ENCODE measurements at regions not wholly inside any gene's neighbourhood (a gene's known extent, or its start where the extent isn't known, plus 50 kb on each side); places are given as distances from the start of the nearest gene placed in this dataset.

DNA sequence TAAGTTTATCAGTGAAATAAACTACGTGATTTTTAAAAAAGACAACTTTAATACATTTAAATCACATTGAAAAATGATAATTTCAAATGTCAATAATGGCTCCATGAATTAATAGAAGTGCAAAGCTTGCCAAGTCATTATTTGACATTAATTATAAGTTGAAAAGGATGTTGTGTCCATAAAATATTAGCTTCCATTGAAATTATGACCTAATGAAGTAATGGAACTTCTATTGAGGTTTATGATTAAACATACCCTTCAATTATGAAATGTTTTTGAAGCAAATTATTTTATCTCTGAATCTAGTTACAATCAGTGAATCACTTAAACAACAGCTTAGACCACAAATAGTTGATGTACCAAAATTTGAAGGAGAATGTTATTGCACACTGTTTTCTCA is 144.2 kb downstream of the SLITRK6 start:
- TF ChIP-seq, protein P1, sequence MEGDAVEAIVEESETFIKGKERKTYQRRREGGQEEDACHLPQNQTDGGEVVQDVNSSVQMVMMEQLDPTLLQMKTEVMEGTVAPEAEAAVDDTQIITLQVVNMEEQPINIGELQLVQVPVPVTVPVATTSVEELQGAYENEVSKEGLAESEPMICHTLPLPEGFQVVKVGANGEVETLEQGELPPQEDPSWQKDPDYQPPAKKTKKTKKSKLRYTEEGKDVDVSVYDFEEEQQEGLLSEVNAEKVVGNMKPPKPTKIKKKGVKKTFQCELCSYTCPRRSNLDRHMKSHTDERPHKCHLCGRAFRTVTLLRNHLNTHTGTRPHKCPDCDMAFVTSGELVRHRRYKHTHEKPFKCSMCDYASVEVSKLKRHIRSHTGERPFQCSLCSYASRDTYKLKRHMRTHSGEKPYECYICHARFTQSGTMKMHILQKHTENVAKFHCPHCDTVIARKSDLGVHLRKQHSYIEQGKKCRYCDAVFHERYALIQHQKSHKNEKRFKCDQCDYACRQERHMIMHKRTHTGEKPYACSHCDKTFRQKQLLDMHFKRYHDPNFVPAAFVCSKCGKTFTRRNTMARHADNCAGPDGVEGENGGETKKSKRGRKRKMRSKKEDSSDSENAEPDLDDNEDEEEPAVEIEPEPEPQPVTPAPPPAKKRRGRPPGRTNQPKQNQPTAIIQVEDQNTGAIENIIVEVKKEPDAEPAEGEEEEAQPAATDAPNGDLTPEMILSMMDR (IDR thresholded peaks at IDR 0.05; ENCODE audit: low read depth, low read length), result no peak
- no peak overlapping the region for H3K4me3 ChIP-seq (ENCODE audit: low read depth, low read length)

GRCh38 chr13:85654227-85654626 is 145.0 kb downstream of the SLITRK6 start:
- TF ChIP-seq, protein P1 (IDR thresholded peaks at IDR 0.05; ENCODE audit: low read depth, low read length), result no peak

DNA sequence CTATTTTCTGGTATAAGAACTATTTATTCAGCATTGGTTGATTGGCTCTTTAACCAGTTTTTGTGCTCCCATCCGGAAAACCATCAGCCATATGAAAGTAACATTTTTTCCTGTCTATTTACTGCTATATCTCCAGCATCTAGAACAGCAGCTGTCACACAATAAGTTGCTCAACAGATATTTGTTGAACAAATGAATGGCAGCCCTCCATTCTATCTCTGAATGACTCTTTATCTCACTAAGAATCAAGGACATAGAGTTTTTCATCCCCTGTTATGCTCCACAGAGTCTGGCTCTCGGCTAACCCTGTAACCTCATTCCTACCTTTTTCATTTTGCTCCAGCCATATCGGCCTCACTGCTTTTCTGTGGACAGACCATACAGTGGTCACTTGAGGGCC is 145.5 kb downstream of the SLITRK6 start:
- TF ChIP-seq, protein P1 (IDR thresholded peaks at IDR 0.05; ENCODE audit: low read depth, low read length), result no peak
- no peak overlapping the region for H3K4me3 ChIP-seq (ENCODE audit: low read depth, low read length)

More at GRCh38 chr13:85654227-85654626, 145.0 kb downstream of the SLITRK6 start:
- H3K4me3 ChIP-seq (ENCODE audit: low read depth, low read length), result no peak overlapping the region

GRCh38 chr13:85652491-85652890 is 146.7 kb downstream of the SLITRK6 start:
- H3K4me3 ChIP-seq (ENCODE audit: low read depth, low read length), result no peak overlapping the region
- TF ChIP-seq, protein P1 (IDR thresholded peaks at IDR 0.05; ENCODE audit: low read depth, low read length), result no peak

- TF ChIP-seq, protein P1 (IDR thresholded peaks at IDR 0.05; ENCODE audit: low read depth, low read length), result no peak
- H3K4me3 ChIP-seq (ENCODE audit: low read depth, low read length), result no peak overlapping the region
These were observed 147.8 kb downstream of the SLITRK6 start for GRCh38 chr13:85651440-85651839.

GRCh38 chr13:85650613-85651012 is 148.6 kb downstream of the SLITRK6 start:
- no peak overlapping the region for H3K4me3 ChIP-seq (ENCODE audit: low read depth, low read length)
- TF ChIP-seq, protein P1 (IDR thresholded peaks at IDR 0.05; ENCODE audit: low read depth, low read length), result no peak

GRCh38 chr13:85640727-85641126 is 158.5 kb downstream of the SLITRK6 start:
- H3K4me3 ChIP-seq (ENCODE audit: low read depth, low read length), result no peak overlapping the region

More at GRCh38 chr13:85640727-85641126, 158.5 kb downstream of the SLITRK6 start:
- TF ChIP-seq, protein P1 (IDR thresholded peaks at IDR 0.05; ENCODE audit: low read depth, low read length), result no peak
